ENCODE measurements at regions not wholly inside any gene's neighbourhood (a gene's known extent, or its start where the extent isn't known, plus 50 kb on each side); places are given as distances from the start of the nearest gene placed in this dataset.

DNA sequence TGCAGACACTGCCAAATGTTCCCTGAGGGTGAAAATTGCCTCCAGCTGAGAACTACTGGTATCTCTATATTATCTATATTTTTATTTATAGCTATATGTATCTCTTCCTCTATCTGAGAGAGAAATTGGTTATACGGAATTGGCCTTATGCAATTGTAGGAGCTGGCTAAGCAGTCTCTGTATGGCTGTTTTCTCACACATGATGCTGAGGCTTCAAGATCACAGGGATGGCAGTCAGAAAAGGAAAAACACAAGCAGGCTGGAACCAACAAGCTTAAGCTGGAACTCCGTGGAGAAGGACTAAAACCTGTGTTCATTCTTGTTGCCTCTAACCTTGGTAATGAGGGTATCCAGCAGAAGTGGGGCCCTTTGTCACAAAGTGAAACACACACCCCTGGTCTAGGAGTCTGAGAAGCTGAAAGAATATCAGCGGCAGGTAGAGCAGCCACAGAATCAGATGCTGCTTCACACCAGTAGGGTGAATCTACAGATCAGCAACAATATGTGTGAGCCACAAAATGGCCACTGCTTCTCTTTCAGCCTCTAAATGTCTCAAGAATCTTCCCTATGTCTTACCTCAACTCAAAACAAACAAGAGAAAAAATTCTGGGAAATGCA is 166.5 kb upstream of the PPP1R2C start:
- no peak overlapping the region for H3K4me3 ChIP-seq (ENCODE audit: low read depth, low read length)
- TF ChIP-seq CTCF (IDR thresholded peaks at IDR 0.05; ENCODE audit: low read depth, low read length): no peak

- no peak overlapping the region for H3K4me3 ChIP-seq (ENCODE audit: low read depth, low read length)
- no peak for TF ChIP-seq CTCF (IDR thresholded peaks at IDR 0.05; ENCODE audit: low read depth, low read length)
Measured at GRCh38 chrX:42946544-42947194, 168.7 kb upstream of the PPP1R2C start.

DNA sequence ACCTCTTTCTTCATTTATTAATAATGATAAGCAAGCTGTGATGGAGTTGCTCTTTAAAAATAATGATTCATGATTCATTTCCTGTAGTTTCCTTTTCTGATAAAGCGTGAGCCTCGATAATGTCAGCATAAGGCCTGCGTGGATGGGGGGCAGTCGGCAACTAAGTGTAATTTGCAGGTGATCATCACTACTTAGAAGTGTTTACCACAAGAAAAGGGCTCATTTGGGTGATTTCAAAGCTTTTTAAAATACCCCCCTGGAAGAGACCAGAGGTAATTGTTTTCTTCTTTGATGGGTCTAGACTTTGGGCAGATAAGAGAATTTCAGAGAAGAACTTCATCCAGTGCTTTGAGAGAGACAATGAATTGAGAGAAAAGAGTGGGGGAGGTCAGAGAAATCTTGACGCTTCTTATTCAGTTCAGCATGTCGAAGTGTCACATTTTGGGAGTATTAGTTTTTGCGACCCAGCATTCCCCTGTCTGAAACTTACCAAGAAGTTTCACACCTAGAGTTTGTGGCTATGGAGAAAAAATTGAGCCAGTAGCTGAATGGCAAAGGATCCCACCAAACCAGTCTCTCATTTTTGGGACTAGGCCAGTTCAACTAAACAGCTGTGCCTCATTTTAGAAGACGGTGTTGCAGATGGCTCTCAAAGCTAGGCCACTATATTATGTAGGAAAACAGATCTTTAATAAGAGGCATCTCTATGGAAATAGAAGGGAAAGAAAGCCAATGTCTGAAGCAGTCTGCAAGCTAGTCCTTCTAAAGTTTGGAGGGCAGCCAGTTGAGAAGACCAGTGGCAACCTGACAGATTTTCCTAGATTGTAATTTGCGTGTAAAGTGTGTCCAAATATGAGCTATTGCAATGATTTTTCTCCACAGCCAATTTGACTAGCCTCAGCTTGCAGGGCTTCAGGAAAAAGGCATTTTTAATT is 171.0 kb upstream of the PPP1R2C start:
- no peak for TF ChIP-seq CTCF (IDR thresholded peaks at IDR 0.05; ENCODE audit: low read depth, low read length)
- no peak overlapping the region for H3K4me3 ChIP-seq (ENCODE audit: low read depth, low read length)

DNA sequence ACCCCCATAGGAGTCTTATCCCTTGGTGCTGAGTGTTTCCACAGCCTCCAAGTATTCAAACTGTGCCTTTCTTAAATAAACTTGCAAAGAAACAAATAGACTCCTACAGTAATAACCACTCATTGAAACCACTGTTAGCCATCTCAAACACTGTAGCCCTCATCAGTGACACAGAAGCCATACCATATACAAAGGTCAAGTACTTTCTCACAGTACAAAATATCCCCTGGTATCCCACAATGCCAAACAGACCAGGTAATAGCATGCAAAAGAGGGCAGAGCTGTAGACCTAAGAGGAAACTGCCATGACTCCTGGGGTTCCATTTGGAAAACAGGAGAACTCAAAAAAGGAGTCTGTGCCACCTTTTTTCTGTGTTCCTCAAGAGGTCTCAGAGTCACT is 173.8 kb upstream of the PPP1R2C start:
- no peak overlapping the region for H3K4me3 ChIP-seq (ENCODE audit: low read depth, low read length)
- TF ChIP-seq CTCF (IDR thresholded peaks at IDR 0.05; ENCODE audit: low read depth, low read length): no peak

DNA sequence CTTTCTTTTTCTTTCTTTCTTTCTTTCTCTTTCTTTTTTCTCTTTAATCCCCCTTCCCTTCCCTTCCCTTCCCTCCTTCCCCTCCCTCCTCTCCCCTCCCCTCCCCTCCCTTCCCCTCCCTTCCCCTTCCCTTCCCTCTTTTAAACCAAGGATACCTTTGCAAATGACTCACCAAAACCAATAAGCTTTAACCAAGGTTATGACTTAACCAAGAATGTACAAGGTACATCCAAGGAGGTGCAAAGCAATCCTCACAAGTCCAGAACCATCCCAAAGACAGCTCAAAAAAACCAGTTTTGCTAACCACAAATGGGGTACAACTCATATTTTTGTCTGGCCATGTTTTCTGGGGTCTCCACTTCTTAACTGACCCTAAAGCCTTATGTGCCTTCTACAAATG is 174.7 kb upstream of the PPP1R2C start:
- H3K4me3 ChIP-seq (ENCODE audit: low read depth, low read length): no peak overlapping the region
- no peak for TF ChIP-seq CTCF (IDR thresholded peaks at IDR 0.05; ENCODE audit: low read depth, low read length)

GRCh38 chrX:42954880-42955279 is 176.9 kb upstream of the PPP1R2C start:
- no peak overlapping the region for H3K4me3 ChIP-seq (ENCODE audit: low read depth, low read length)
- TF ChIP-seq CTCF (IDR thresholded peaks at IDR 0.05; ENCODE audit: low read depth, low read length): no peak

DNA sequence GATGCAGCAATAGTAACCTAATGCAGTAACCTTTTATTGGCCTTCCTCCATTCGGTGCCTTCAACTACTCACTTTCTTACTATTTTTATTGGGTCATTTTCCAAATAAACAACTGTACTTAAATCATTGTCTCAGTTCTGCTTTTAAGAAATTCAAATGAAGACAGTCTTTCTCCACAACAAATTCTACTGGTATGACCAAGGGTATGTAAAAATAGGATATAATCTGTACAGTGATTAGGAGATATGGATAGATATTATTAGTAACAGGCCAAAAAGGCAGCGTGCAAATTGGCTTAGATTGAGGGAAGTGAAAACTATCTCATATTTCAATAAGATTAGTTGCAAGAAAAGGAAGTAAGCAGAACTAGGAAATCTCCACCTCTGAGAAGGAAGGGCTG is 177.4 kb upstream of the PPP1R2C start:
- H3K4me3 ChIP-seq (ENCODE audit: low read depth, low read length): no peak overlapping the region
- no peak for TF ChIP-seq CTCF (IDR thresholded peaks at IDR 0.05; ENCODE audit: low read depth, low read length)

Measured in WI38 (cell line).